DMS79 treated with DMSO at 0.1 percent for 48 hours (cell line): ENCODE measurements at regions not wholly inside any gene's neighbourhood (a gene's known extent, or its start where the extent isn't known, plus 50 kb on each side); places are given as distances from the start of the nearest gene placed in this dataset.

Experiments
- DNase-seq: peaks from one replicate; lab custom pipeline; 2025; lab: John Stamatoyannopoulos, UW

GRCh38 chr2:228864131-228864530 is 407.0 kb downstream of the PID1 start:
- no peak for DNase-seq

DNA sequence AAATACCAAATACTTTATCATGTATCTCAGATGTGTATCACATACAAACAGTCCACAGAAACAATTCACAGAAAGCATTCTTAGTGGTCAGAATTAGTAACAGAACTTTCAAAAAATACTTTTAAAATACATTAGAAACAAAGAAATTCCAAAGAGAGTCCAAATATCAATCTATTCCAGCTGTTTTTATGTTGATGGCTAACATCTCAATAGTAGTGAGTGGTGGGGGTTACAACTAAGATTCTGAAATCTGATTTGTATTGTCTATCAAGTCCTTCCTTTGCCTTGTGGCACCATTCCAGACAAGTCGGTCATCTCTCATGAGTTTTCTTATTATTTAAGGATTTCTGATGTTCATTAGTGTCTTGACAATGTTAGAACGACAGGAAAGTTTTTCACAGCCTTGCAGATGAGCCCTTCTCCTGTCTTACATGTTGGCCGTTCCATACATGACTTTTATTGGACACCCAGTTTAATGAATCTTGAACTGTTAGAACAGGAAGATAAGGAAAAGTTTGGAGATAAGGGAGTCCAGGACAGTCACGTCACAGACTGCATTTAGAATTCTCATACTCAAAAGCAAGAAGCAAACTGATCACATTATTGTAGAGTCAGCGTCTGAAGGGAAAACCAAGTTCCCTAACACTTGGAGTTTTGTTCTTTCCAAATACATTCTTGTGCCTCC is 410.3 kb downstream of the PID1 start:
- DNase-seq: no peak

GRCh38 chr2:228853151-228853550 is 417.9 kb downstream of the PID1 start:
- no peak for DNase-seq

DNA sequence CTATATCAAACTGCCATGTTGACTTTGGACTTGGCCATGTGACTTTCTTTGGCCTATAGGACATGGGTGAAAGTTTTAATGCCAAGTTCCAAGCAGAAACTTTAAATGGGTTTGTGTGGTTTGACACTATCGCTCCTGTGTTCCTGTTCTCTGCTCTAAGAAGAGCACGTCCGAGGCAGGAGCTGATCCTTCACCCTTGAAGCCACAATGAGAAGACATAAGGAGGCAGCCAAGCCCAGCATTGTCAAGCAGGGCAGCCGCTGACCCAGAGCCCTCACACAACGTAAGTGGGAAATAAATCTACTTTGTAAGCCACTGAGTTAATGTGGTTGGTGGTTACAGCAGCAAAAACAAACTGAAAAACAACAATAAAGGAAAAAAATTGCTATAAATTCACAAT is 422.4 kb downstream of the PID1 start:
- no peak for DNase-seq

DNA sequence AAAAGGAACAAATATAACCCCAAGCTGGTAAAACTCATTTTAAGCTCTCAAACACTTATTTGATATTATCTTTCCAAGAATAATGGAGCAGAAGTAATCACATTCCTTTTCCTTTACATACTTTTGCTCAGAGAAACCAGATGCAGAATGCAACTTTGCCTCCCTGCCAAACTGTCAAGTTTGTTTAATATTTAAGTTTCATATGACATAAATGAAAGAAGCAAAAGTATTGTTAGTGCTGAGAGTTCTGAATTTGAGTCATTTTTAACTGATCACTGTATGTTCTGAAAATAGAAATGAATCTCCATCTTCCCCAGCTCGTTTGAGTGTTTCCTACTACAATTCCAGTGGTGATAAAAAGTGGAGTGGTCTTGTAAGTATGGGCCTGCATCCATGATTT is 423.4 kb downstream of the PID1 start:
- DNase-seq: no peak

DNA sequence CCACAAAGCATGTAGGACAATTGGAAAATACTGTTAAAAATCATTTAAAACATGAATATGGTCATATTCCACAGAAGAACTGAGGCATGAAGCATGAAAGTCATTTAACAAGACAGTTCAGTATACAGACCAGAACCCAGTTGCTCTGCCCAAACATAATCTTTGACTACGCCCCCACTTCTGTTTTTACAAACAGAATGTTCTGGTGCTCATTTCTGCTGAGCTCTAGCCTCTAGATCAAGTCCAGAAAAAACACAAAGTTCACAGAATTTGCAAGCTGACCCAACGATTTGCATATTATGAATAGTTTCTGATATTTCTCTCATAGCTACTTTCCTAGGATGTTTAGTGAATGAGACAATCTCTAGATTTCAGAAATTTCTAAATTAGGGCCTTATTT is 424.9 kb downstream of the PID1 start:
- no peak for DNase-seq

DNA sequence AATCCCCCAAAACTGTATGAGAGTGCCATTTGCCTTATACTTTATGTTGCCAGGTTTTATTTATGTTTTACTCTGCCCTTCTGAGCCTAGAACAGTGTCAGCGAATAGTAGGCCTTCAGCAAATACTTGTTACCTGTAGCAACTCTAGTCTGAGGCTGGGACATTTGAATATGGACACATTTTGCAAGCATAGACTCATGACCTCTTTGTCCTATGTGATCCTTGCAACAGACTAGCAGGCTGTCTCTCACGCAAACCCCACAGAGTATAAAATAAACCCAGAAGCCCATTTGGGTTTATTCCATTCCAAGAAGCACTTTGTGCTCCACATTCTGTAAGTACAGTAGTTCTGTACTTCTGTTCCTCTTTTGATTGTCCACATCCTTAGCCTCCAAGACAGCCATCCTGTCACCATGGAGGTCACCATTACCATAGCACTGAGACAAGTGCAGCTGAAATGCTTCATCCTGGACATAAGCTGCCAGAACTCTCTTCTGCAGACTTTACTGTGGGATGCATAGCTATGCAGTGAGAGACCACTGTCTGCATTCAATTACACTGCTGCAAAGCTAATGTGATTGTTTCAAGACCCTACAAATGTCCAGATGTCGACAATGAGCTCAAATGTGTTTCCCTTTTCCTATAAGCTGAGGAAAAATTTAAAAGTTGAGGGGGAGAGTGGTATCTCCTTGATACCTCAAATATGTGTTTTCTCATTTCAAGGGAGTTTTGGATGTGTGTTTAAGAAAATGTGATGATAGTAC is 425.7 kb downstream of the PID1 start:
- DNase-seq: no peak

- DNase-seq: no peak
Observed at GRCh38 chr2:228841877-228842276, 429.2 kb downstream of the PID1 start.

- DNase-seq: no peak
Observed at GRCh38 chr2:228841475-228841874, 429.6 kb downstream of the PID1 start.

DNA sequence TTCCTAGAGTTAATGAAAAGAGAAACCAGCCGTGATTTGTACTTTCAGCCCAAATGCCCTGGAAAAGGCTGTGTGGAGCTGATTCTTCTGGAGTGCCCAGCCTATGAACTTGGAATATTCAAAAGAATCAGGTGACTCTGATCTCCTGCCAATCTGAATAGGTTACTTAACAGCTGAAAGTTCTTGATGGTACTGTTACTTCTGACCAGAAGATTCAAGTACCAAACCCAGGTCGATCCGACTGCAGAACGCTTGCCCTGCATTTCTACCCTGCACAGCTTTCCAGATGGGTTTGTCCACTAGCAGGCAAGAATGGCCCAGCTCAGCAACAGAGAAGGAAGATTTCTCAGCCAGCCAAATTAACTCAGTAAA is 430.4 kb downstream of the PID1 start:
- no peak for DNase-seq

DNA sequence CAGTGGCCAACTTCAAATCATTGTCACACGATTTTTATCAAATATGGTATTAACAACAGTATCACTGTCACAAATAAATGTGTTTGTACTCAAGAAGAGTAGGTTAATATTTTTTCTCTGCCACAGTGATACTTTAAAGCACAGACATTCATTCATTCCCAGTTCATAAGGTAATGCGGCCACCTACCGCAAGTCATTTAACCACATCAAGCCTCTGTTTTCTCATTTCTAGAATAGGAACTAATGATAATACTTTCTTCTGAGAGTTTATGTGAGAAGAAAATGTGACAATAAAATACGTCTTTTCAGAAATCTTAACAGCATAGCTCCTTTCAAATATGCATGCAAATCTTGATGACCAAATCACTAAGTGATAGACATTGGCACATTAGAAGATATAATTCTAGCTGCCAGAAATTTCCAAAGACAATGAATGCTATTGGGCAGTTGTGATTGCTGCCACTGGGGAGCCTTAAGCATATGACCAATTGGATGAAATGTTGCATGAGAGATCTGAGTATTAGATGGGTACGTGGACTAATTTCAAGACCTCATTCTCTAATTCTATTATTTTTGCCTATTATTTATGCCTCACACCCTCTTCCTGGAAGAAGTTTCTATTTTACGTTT is 430.9 kb downstream of the PID1 start:
- DNase-seq: no peak

- DNase-seq: no peak
Observed at GRCh38 chr2:228839421-228839876, 431.6 kb downstream of the PID1 start.

DNA sequence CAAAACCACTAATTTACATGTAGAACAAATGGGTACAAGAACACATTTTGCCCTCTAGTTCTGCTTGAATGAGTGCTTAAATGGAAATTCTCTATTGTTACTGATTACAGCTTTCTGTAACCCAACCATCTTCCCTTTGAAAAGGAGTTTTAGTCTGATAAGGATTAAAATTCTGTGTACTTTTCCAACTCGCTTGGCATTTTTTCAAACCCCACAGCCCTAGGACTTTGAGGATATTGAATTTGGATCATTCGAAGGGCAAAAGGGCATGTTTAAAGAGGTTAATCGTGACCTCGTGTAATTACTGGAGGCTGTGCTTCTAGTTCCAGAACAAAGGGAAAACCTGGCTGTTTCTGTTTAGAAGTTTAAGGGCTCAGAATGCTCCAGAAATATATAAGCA is 432.3 kb downstream of the PID1 start:
- no peak for DNase-seq

GRCh38 chr2:228828397-228828796 is 442.7 kb downstream of the PID1 start:
- DNase-seq: no peak

- no peak for DNase-seq
Observed at GRCh38 chr2:228827056-228827700, 443.9 kb downstream of the PID1 start.

DNA sequence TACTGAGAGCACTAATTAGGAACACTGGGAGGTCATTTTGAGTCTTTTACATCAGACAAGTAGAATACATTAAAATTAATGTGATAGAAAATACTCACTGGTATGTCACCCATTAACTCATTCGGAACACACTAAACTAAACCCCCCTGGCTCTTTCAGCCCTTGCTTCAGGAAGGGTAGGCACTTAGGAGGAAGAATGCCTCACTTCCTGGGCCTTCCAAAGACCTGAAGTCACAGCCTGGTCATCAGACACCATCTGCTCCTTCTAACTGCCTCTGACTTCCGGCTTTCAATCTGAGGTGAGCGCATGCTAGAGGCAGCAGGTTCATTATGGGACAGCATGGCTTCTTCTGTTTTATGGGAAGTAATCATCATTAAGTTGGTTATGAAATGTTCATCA is 451.4 kb downstream of the PID1 start:
- DNase-seq: no peak

- DNase-seq: no peak
Observed at GRCh38 chr2:228802181-228803071, 468.7 kb downstream of the PID1 start.

DNA sequence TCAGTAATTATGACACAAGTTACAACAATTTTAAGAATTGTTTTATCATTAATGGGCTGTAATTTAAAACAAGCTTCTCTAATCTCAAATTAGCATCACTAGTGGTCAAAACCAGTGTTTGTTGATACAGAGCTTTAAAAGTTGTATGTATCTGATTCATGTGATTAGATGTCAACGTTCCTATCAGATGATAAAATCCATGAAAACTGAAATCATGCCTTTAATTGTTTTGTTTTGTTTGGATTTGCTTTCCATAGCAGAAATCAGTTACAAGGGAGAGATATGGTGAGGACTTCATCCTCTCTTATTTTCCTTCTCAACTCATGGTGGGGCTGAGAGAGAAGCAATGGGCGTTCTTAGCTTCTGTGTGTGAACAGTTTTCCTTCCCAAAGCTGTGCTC is 469.6 kb downstream of the PID1 start:
- no peak for DNase-seq

- DNase-seq: no peak
Observed at GRCh38 chr2:228799208-228799588, 471.9 kb downstream of the PID1 start.

- DNase-seq: no peak
Observed at GRCh38 chr2:228798458-228799207, 472.5 kb downstream of the PID1 start.

DNA sequence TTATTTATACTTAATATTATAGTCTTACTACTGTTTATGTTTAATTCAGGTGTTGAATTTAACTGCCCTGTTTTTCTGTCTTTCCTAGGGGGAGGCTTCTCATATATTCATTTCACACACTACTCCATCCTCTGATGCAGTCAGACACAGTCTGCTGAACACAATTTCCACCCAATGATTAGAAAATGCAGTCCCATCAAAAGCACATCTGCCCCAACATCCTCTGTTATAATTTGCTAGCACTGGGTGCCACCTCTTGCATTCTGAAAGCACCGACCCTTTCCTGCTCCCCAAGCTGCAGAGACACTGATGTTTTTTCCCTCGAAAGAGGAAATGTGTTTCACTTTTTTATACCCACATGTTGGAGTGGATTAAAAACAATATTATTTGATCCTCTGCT is 474.7 kb downstream of the PID1 start:
- DNase-seq: no peak
